GM12878 (cell line): ENCODE measurements at regions not wholly inside any gene's neighbourhood (a gene's known extent, or its start where the extent isn't known, plus 50 kb on each side); places are given as distances from the start of the nearest gene placed in this dataset.

Experiments
- ATAC-seq: fragments of 200-7000 bp; cut with Tn5 transposase; 3 replicates; pipeline ENCODE4 v1.9.1; 2020; ENCODE audit warnings: mild to moderate bottlenecking, moderate library complexity
- BruUV-seq: library from RNA; stranded (reverse); fragments of 400-500 nt; replicated peaks from 2 replicates; lab custom pipeline; 2021; lab: Mats Ljungman, UMichigan
- CTCF ChIA-PET: fragments of 300-600 bp; sonication (Branson Sonifier 250); formaldehyde crosslinking; extraction: SDS; loops from one replicate; lab custom pipeline; 2021; ENCODE audit warnings: inconsistent platforms; lab: Yijun Ruan, JAX
- POLR2A ChIA-PET: fragments of 350-600 bp; formaldehyde crosslinking; extraction: SDS; loops from one replicate; lab custom pipeline; 2021; ENCODE audit warnings: inconsistent platforms; lab: Charles Lee
- RAD21 ChIA-PET: fragments of 300-600 bp; sonication (Branson Sonifier 250); formaldehyde crosslinking; loops from one replicate; lab custom pipeline; 2023; ENCODE audit warnings: antibody characterized with exemption; ENCODE audit not compliant: unreplicated experiment; lab: Charles Lee
- SMC1A ChIA-PET: fragments of 300-600 bp; sonication (Branson Sonifier 250); formaldehyde crosslinking; loops from one replicate; lab custom pipeline; 2023; ENCODE audit not compliant: unreplicated experiment, uncharacterized antibody; lab: Charles Lee
- DNase-seq: peaks from one replicate; pipeline ENCODE4 v3.0.0-alpha.2; 2011; ENCODE audit warnings: low read depth, low spot score
- FAIRE-seq: peaks from 3 replicates; lab custom pipeline; 2011; peaks lifted over from hg19 to GRCh38; lab: Jason Lieb, UNC
- H2AFZ ChIP-seq: 2 replicates; pipeline ENCODE4 v1.6.0; 2011; ENCODE audit warnings: low read depth, low read length, control low read depth; ENCODE audit not compliant: control insufficient read depth
- H3K27ac ChIP-seq: 2 replicates; pipeline ENCODE4 v1.5.1; 2011; ENCODE audit warnings: control low read depth; ENCODE audit not compliant: control insufficient read depth, insufficient read depth
- H3K27me3 ChIP-seq, 2 experiments: replicated peaks in 1 of 2; 2 replicates each; pipeline versions ENCODE4 v1.6.0 to v1.6.1; 2011; ENCODE audit warnings: low read length in 1 of 2; ENCODE audit not compliant: control insufficient read depth in 2 of 2, insufficient read depth in 2 of 2
- H3K36me3 ChIP-seq, 2 experiments: 2 replicates each; pipeline ENCODE4 v1.5.1; 2011; ENCODE audit warnings: low read length in 1 of 2; ENCODE audit not compliant: control insufficient read depth in 2 of 2, insufficient read depth in 2 of 2
- H3K4me1 ChIP-seq: 2 replicates; pipeline ENCODE4 v1.6.1; 2011; ENCODE audit warnings: mild to moderate bottlenecking, low read length, moderate library complexity, mixed read lengths; ENCODE audit not compliant: control insufficient read depth, insufficient read depth
- H3K4me2 ChIP-seq: 2 replicates; pipeline ENCODE4 v1.6.0; 2011; ENCODE audit warnings: control low read depth; ENCODE audit not compliant: control insufficient read depth, insufficient read depth
- H3K4me3 ChIP-seq: fragments of 200-600 bp; sonication (generic); 2 replicates; pipeline ENCODE4 v1.5.1; 2016
- H3K79me2 ChIP-seq: 2 replicates; pipeline ENCODE4 v1.6.0; 2011; ENCODE audit warnings: low read length; ENCODE audit not compliant: control insufficient read depth, insufficient read depth
- H3K9ac ChIP-seq: 2 replicates; pipeline ENCODE4 v1.8.0; 2011; ENCODE audit warnings: low read length, control low read depth, mixed read lengths; ENCODE audit not compliant: control insufficient read depth, insufficient read depth
- H3K9me3 ChIP-seq: replicated peaks from 3 replicates; pipeline ENCODE4 v1.5.1; 2011; ENCODE audit warnings: mild to moderate bottlenecking, low read length; ENCODE audit not compliant: control insufficient read depth, insufficient read depth
- H4K20me1 ChIP-seq: 2 replicates; pipeline ENCODE4 v1.6.0; 2011; ENCODE audit not compliant: control insufficient read depth, insufficient read depth
- CEBPZ ChIP-seq: fragments of 150-350 bp; IDR thresholded peaks from 2 replicates; pipeline ENCODE4 v1.6.1; 2016; ENCODE audit warnings: low read depth, low read length
- E2F8 ChIP-seq: fragments of 450-650 bp; IDR thresholded peaks from 2 replicates; pipeline ENCODE4 v1.6.1; 2018; ENCODE audit warnings: mild to moderate bottlenecking, low read depth, moderate library complexity; ENCODE audit not compliant: partially characterized antibody
- EZH2 ChIP-seq: IDR thresholded peaks from 2 replicates; pipeline ENCODE4 v1.6.1; 2012; ENCODE audit warnings: low read depth, mild to moderate bottlenecking, control low read depth, inconsistent platforms, low read length, borderline replicate concordance; ENCODE audit not compliant: control insufficient read depth
- HDAC2 ChIP-seq: fragments of 200-600 bp; sonication (generic); IDR thresholded peaks from 2 replicates; pipeline ENCODE4 v1.6.1; 2017
- IKZF2 ChIP-seq, 2 experiments: fragments of 450-650 bp; IDR thresholded peaks; 2 replicates each; pipeline ENCODE4 v1.6.1; 2017; ENCODE audit warnings: mild to moderate bottlenecking in 2 of 2, moderate library complexity in 2 of 2
- IRF4 ChIP-seq: IDR thresholded peaks from 2 replicates; pipeline ENCODE4 v1.6.1; 2011; ENCODE audit warnings: low read depth, low read length
- NFYA ChIP-seq: IDR thresholded peaks from 2 replicates; pipeline ENCODE4 v1.6.1; 2011; ENCODE audit warnings: low read depth, mild to moderate bottlenecking, low read length, improper control_type of control experiment, borderline replicate concordance
- PAX8 ChIP-seq: fragments of 450-650 bp; IDR thresholded peaks from 2 replicates; pipeline ENCODE4 v1.6.1; 2017; ENCODE audit warnings: mild to moderate bottlenecking, moderate library complexity
- RELA ChIP-seq: fragments of 450-650 bp; IDR thresholded peaks from 2 replicates; pipeline ENCODE4 v1.8.0; 2014; ENCODE audit warnings: borderline replicate concordance; ENCODE audit not compliant: partially characterized antibody
- SP1 ChIP-seq: IDR thresholded peaks from one replicate; pipeline ENCODE4 v1.6.1; 2011; ENCODE audit warnings: low read depth, low read length
- STAT3 ChIP-seq: IDR thresholded peaks from 2 replicates; pipeline ENCODE4 v1.6.1; 2011; ENCODE audit warnings: low read depth, low read length, improper control_type of control experiment
- WGBS: methylation state at CpG from one replicate; pipeline ENCODE4 v1.1.6; 2016; ENCODE audit warnings: low lambda C conversion rate; ENCODE audit not compliant: insufficient replicate concordance, insufficient coverage; ENCODE audit errors: missing lambda C conversion rate; 5-methylcytosine and 5-hydroxymethylcytosine counted together
- in situ Hi-C: fragments of 300-500 bp; cut with MboI; formaldehyde crosslinking; loops from 9 replicates; pipeline ENCODE4 v1.14.3; 2018; ENCODE audit warnings: mixed read lengths
- intact Hi-C: fragments of 100-400 bp; cut with micrococcal nuclease; formaldehyde crosslinking; loops from one replicate; pipeline ENCODE4 v1.14.2; 2022; ENCODE audit not compliant: unreplicated experiment

DNA sequence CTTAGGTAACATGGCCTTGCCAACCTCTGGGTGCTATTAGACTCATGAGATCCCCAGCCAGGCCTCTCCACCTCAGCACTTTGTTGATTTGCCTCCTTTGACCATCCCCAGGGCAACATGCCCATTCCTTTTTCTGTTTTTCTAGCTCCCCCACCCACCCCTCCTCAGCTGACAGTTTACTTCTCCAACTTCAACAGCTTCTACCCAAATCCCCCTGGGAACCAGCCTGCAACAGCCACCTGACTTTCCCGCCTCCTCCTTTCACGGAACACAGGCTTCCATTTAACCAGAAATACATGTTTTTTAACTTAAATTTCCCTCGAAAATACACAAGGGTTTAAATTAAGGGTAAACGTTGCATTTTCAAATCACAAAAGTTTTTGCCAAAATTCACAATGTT lies 117.3 kb downstream of the DLEU7 start:
- POLR2A ChIA-PET, result no interaction called here
- Histone ChIP-seq H3K4me2 (no peak overlapping the region), H3K9ac (no peak overlapping the region), H3K4me1 (no peaks in the 10 kb centered on the region), H2AFZ (no peak overlapping the region), H3K36me3 (no peaks in the 10 kb centered on the region), H3K9me3 (peaks cover 1% of the 10 kb centered on the region; the same call in 2 of the 3 replicates), H4K20me1 (no peaks in the 10 kb centered on the region), H3K27ac (no peak overlapping the region), H3K4me3 (no peak overlapping the region), H3K79me2 (no peaks in the 10 kb centered on the region), H3K27me3 (no peaks in the 10 kb centered on the region)
- ATAC-seq, result no peak
- CTCF ChIA-PET, result interaction anchor here (1.2 kb wide), 1 partner anchor 11 kb away, joined by 3 read pairs; no protein-coding TSS in a partner anchor
- no TSS peak for BruUV-seq
- DNase-seq, result no peak
- RAD21 ChIA-PET, result no interaction called here
- intact Hi-C loops, result no loop called here
- 29% methylated on average over 4 of the region's 4 CpGs for WGBS
- SMC1A ChIA-PET, result interaction anchor here (0.6 kb wide), 1 partner anchor 284 kb away, joined by 3 read pairs; no protein-coding TSS in a partner anchor
- no peak for FAIRE-seq
- in situ Hi-C loops, result no loop called here
- no peak for TF ChIP-seq RELA
- TF ChIP-seq HDAC2, result no peak
- no peak for TF ChIP-seq CEBPZ
- TF ChIP-seq E2F8, result no peak
- TF ChIP-seq PAX8, result no peak
- TF ChIP-seq IKZF2 (IDR thresholded peaks at IDR 0.05), result no peak
- TF ChIP-seq SP1, result no peak
- no peak for TF ChIP-seq NFYA
- no peak for TF ChIP-seq EZH2
- no peak for TF ChIP-seq STAT3
- no peak for TF ChIP-seq IRF4
